ENCODE measurements at regions not wholly inside any gene's neighbourhood (a gene's known extent, or its start where the extent isn't known, plus 50 kb on each side); places are given as distances from the start of the nearest gene placed in this dataset.

GRCh38 chr10:32155075-32155516 lies 98.9 kb upstream of the KIF5B start (continued):
- TF ChIP-seq TCF7 (CRISPR knock-in tag; IDR thresholded peaks at IDR 0.05; ENCODE audit: low read depth) (no peak), MAX (CRISPR knock-in tag; IDR thresholded peaks at IDR 0.05) (no peak), CTCF (IDR thresholded peaks at IDR 0.05) (no peak), KAT7 (CRISPR knock-in tag; IDR thresholded peaks at IDR 0.05; ENCODE audit: borderline replicate concordance) (no peak)
- TF ChIP-seq, protein P1, sequence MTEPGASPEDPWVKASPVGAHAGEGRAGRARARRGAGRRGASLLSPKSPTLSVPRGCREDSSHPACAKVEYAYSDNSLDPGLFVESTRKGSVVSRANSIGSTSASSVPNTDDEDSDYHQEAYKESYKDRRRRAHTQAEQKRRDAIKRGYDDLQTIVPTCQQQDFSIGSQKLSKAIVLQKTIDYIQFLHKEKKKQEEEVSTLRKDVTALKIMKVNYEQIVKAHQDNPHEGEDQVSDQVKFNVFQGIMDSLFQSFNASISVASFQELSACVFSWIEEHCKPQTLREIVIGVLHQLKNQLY (CRISPR knock-in tag; IDR thresholded peaks at IDR 0.05) = no peak

DNA sequence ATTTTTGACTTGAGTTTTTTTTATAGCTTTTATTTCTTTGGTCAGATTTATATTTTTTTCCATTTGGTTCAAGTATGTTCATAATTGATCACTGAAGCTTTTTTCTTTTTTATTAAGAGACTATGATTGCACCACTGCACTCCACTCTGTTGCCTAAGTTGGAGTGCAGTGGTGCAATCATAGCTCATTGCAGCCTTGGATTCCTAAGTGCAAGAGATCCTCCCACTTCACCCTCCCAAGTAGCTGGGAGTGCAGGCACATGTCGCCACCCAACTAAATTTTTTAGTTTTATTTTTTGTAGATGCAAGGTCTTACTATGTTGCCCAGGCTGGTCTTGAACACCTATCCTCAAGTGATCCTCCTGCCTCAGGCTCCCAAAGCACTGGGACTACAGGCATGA lies 97.7 kb upstream of the KIF5B start:
- Mint-ChIP-seq H3K9me3 (peaks cover 25% of the 10 kb centered on the region), H3K27me3 (ENCODE audit: low read depth) (no peaks in the 10 kb centered on the region), H3K4me3 (no peak overlapping the region), H3K4me1 (peaks cover 15% of the 10 kb centered on the region), H3K36me3 (peaks cover 20% of the 10 kb centered on the region), H3K27ac (no peak overlapping the region)
- POLR2A ChIA-PET = no interaction called here
- no peak for ATAC-seq
- CTCF ChIA-PET = no interaction called here
- no peak for DNase-seq (ENCODE audit: low spot score)
- TF ChIP-seq ELF4 (CRISPR knock-in tag; IDR thresholded peaks at IDR 0.05; ENCODE audit: low read depth) (no peak), FOXP1 (CRISPR knock-in tag; IDR thresholded peaks at IDR 0.05; ENCODE audit: borderline replicate concordance) (no peak), NFATC4 (CRISPR knock-in tag; IDR thresholded peaks at IDR 0.05) (no peak), CTCF (IDR thresholded peaks at IDR 0.05) (no peak), MXD4 (CRISPR knock-in tag; IDR thresholded peaks at IDR 0.05; ENCODE audit: borderline replicate concordance) (no peak), ETV6 (CRISPR knock-in tag; IDR thresholded peaks at IDR 0.05) (no peak), TCF7 (CRISPR knock-in tag; IDR thresholded peaks at IDR 0.05; ENCODE audit: low read depth) (no peak), PREB (CRISPR knock-in tag; IDR thresholded peaks at IDR 0.05; ENCODE audit: borderline replicate concordance) (no peak), FOXK1 (CRISPR knock-in tag; IDR thresholded peaks at IDR 0.05) (no peak), PRRX2 (CRISPR knock-in tag; IDR thresholded peaks at IDR 0.05) (no peak), SMAD3 (CRISPR knock-in tag; IDR thresholded peaks at IDR 0.05; ENCODE audit: borderline replicate concordance) (no peak), JAZF1 (CRISPR knock-in tag; IDR thresholded peaks at IDR 0.05) (no peak), OVOL2 (CRISPR knock-in tag; IDR thresholded peaks at IDR 0.05; ENCODE audit: borderline replicate concordance) (no peak), JUN (CRISPR knock-in tag; IDR thresholded peaks at IDR 0.05) (no peak), MYBL2 (CRISPR knock-in tag; IDR thresholded peaks at IDR 0.05) (no peak), NR1H2 (CRISPR knock-in tag; IDR thresholded peaks at IDR 0.05) (no peak), PRDM15 (CRISPR knock-in tag; IDR thresholded peaks at IDR 0.05) (no peak)
- TF ChIP-seq, protein P2, sequence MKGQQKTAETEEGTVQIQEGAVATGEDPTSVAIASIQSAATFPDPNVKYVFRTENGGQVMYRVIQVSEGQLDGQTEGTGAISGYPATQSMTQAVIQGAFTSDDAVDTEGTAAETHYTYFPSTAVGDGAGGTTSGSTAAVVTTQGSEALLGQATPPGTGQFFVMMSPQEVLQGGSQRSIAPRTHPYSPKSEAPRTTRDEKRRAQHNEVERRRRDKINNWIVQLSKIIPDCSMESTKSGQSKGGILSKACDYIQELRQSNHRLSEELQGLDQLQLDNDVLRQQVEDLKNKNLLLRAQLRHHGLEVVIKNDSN (CRISPR knock-in tag; IDR thresholded peaks at IDR 0.05) = no peak

All from WTC11 (cell line).